ENCODE measurements at regions not wholly inside any gene's neighbourhood (a gene's known extent, or its start where the extent isn't known, plus 50 kb on each side); places are given as distances from the start of the nearest gene placed in this dataset.
"Not testable (repeated sequence)": the region's sequence is repeated elsewhere in the genome, so short reads cannot be mapped to it uniquely, and the experiment has no call there.

DNA sequence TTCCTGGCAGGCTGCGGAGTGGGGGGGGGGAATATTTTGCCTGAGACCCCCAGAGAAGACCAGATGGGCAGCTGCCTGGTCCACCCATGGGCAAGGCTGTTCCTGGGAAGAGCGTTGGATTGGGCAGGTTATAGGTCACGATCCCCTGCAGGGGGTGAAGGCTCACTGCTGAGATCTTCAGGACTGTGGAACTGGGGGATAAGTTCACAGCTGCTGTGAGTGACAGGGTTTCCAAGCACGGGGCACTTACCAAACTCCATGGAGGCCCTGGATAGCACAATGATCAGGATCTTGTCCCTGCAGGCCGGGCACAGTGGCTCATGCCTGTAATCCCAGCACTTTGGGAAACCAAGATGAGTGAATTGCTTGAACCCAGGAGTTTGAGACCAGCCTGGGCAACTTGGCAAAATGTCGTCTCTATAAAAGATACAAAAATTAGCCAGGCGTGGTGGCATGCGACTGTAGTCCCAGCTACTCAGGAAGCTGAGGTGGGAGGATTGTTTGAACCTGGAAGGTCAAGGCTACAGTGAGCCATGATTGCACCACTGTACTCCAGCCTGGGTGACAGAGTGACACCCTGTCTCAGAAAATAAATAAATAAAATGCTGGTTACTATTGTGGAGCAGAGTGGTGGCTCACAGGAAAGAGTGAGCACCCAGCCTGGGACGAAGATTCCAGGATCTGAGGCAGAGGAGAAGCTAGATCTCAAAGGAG, 68.0 kb upstream of the HELT start:
- DNase-seq (ENCODE audit: low spot score): no peak

GRCh38 chr4:184950926-184951325, 67.4 kb upstream of the HELT start:
- no peak for DNase-seq (ENCODE audit: low spot score)

GRCh38 chr4:184951668-184952160, 66.6 kb upstream of the HELT start:
- no peak for DNase-seq (ENCODE audit: low spot score)

DNA sequence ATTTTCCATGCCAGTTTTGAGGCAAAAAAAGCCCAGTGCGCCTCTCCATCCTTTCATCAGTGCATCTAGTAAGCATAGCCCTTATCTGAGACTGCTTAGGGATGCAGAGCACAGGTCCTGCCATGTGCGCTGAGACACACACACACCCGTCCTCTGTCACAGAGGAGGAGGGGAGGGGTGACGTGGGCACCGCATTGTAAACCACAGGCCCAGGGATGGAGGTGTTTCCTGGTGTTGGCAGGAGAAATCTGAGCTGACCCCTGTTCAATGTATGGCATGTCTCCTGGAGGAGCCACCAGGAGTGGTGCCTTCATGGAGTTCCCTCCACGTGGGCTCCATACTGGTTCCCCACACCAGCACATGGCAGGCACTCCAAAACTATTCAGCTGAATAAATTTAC, 65.8 kb upstream of the HELT start:
- no peak for DNase-seq (ENCODE audit: low spot score)

GRCh38 chr4:184953421-184953945, 64.8 kb upstream of the HELT start:
- DNase-seq (ENCODE audit: low spot score): no peak

GRCh38 chr4:184953971-184954370, 64.3 kb upstream of the HELT start:
- DNase-seq (ENCODE audit: low spot score): peak; percentile 8

- no peak for DNase-seq (ENCODE audit: low spot score)
These were observed 63.8 kb upstream of the HELT start for GRCh38 chr4:184954482-184954881.

DNA sequence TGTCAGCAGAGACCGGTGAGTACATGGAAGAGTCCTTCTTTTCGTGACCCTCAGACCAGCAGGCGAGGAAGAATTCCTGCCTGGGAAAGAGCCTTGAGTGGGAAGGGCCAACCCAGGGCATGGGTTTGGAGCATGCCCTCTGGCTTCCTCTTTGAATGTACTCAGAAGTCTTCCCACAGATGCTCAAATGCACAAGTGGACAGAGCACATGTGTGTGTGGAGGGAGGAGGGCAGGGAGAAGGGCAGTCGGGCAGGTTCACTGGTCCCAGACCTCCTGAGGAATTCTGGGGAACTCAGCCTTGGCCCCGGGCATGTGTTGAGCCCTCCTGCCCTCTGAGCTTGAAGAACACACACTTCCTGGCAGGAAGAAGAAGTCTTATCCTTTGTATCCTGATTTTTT, 63.2 kb upstream of the HELT start:
- DNase-seq (ENCODE audit: low spot score): peak; percentile 4

- peak; percentile 15 for DNase-seq (ENCODE audit: low spot score)
These were observed 62.7 kb upstream of the HELT start for GRCh38 chr4:184955636-184956035.

GRCh38 chr4:184957446-184958115, 60.7 kb upstream of the HELT start:
- DNase-seq (ENCODE audit: low spot score): peak; percentile 3

- peak; percentile 75 for DNase-seq (ENCODE audit: low spot score)
These were observed 60.0 kb upstream of the HELT start for GRCh38 chr4:184958127-184958922.

GRCh38 chr4:184958923-184959210, 59.4 kb upstream of the HELT start:
- DNase-seq (ENCODE audit: low spot score): peak; percentile 56

- DNase-seq (ENCODE audit: low spot score): peak; percentile 21
These were observed 59.0 kb upstream of the HELT start for GRCh38 chr4:184959309-184959708.

DNA sequence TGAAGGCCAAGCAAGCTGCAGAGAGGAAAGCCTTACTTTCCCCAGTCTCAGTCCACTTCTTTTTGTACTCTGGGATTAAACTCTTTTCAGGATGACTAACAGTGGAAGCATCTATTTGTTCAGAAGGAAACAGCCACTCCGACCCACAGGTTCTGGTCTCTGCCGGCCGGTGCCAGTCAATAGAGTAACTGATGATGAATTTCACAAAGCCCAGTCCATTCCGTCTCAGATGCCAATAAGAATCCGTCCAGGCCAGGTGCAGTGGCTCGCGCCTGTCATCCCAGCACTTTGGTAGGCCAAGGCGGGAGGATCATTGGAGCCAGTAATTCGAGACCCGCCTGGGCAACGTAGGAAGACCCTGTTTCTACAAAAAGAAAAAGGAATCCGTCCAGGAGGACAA, 58.5 kb upstream of the HELT start:
- no peak for DNase-seq (ENCODE audit: low spot score)

GRCh38 chr4:184960505-184960971, 57.8 kb upstream of the HELT start:
- DNase-seq (ENCODE audit: low spot score): peak; percentile 17

DNA sequence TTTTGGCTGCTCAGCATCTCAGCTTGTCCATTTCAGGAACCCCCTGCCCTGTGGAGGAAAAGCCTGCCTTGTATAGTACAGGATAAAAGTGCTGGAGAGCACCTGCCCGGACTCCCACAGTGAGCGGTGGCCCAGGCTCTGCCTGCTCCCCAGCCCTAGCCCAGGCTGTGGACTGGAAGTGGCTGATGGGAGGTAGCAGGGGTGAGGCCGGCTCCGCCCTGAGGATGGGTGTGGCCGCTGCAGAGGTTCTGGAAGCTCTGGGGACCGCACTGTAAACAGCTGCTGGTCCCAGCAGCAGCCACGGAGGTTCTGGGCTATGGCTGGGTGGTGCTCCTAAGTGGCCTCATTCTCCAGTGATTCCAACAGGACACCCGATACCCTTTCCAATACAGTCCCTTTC, 56.6 kb upstream of the HELT start:
- peak; percentile 41 for DNase-seq (ENCODE audit: low spot score)

DNA sequence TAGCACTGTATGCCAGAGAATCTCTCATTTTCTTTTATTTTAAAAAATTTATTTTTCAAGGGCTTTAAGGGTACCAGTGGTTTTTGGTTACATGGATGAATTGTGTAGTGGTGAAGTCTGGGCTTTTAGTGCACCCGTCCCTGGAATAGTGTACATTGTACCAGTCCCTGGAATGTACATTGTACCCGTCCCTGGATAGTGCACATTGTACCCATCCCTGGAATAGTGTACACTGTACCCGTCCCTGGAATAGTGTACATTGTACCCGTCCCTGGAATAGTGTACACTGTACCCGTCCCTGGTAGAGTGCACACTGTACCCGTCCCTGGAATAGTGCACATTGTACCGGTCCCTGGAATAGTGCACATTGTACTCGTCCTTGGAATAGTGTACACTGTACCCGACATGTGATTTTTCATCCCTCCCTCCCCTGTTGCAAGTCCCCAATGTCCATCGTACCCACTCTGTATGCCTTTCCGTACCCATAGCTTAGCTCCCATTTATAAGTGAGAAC, 56.1 kb upstream of the HELT start:
- DNase-seq (ENCODE audit: low spot score): peak; percentile 0

DNA sequence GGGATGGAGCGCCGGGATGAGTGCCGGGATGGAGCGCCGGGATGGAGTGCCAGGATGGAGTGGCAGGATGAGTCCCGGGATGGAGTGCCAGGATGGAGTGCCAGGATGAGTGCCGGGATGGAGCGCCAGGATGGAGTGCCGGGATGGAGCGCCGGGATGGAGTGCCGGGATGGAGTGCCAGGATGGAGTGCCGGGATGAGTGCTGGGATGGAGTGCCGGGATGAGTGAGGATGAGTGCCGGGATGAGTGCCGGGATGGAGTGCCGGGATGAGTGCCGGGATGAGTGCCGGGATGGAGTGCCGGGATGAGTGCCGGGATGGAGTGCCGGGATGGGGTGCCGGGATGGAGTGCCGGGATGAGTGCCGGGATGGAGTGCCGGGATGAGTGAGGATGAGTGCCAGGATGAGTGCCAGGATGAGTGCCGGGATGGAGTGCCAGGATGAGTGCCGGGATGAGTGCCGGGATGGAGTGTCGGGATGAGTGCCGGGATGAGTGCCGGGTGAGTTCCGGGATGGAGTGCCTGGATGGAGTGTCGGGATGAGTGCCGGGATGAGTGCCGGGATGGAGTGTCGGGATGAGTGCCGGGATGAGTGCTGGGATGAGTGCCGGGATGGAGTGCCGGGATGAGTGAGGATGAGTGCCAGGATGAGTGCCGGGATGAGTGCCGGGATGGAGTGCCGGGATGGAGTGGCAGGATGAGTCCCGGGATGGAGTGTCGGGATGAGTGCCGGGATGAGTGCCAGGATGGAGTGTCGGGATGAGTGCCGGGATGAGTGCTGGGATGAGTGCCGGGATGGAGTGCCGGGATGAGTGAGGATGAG, 52.9 kb upstream of the HELT start:
- DNase-seq (ENCODE audit: low spot score): not testable (repeated sequence)

GRCh38 chr4:184966051-184966691, 52.1 kb upstream of the HELT start:
- DNase-seq (ENCODE audit: low spot score): not testable (repeated sequence)

DNA sequence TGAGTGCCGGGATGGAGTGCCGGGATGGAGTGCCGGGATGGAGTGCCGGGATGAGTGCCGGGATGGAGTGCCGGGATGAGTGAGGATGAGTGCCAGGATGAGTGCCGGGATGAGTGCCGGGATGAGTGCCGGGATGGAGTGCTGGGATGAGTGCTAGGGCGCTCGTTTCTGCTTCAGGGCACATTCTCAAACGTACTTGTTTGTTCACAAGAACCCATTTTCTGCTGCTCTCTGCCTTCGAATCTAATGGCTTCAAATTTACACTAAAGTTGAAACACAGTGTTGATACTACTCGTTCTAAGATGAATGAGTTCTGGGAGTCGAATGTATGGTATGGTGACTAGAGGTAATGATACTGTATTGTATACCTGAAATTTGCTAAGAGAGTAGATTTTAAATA, 50.6 kb upstream of the HELT start:
- DNase-seq (ENCODE audit: low spot score): not testable (repeated sequence)

DNA sequence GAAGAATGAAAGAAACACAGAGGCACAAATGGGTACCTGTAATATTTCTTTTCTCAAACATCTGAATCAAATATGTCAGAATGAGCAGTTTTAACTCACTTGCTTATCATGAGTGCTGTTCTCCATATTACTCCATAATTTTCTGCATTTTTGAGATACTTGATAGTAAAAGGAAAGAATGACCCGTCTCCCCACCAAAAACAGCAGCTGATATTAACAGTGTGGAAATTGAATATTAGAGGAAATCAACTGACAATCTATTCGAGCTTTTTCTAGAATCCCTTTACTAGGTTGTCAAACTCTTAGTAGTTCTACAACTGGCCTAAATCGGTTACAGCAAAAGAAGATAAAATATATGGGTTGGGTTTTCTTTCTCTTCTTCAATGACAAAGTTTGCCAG, 49.9 kb upstream of the HELT start:
- DNase-seq (ENCODE audit: low spot score): no peak
